ENCODE measurements at regions not wholly inside any gene's neighbourhood (a gene's known extent, or its start where the extent isn't known, plus 50 kb on each side); places are given as distances from the start of the nearest gene placed in this dataset.

- no peak for DNase-seq (ENCODE audit: extremely low read depth, low read depth)
Measured at GRCh38 chr2:180184506-180184905, 177.4 kb upstream of the CWC22 start.

DNA sequence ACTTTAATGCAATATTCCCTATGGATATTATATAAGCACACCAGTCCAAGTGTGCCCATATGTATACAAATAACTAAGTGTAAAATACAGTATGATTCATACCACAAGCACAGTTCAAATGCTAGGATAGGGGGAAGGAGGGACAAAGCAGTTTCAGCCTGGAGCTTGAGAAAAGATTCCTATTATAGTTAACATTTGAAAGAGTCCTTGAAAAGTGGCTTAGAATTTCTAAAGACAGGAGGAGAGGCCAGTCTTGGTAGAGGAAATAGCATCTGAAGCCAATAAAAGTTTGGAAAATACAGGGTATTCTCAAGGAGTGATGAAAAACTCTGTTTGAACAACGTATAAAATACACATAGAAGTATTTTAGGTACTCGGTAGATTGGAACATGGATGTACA lies 173.4 kb upstream of the CWC22 start:
- no peak for DNase-seq (ENCODE audit: extremely low read depth, low read depth)

DNA sequence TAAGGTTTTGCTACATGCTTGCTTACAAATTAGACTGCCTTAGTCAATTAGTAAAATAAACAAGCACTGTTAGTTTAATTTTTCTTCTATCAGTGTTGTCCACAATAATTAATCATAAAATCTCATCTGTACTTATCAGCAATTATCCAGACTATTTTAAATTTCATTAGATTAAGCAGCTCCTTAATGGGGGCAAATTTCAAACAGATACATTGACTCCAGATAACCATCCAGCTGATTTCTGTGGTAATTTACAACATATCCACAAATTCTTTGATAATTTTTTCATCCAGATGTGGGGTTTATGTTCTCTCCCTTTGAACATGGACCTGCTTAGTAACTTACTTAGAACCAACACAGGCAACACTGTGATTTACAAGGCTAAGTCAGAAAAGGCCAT lies 170.4 kb upstream of the CWC22 start:
- no peak for DNase-seq (ENCODE audit: extremely low read depth, low read depth)

DNA sequence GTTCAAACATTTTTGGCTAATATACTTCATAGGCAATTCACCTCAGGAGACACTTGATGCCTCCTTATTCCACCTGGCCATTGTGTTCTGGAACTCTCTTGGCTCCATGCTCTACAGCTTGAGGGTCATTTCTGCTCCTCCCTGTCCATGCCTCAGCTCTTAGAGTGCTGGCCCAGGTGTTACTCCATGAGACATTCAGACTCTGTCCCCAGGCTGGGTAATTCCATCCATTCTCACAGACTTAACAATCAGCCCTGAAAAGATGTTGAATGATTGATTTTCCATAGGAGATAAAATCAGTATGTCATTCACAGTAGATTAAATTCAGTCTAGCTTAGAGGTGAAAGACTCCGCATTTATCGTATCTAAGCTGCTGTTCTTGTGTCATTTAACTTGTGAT lies 168.6 kb upstream of the CWC22 start:
- no peak for DNase-seq (ENCODE audit: extremely low read depth, low read depth)

GRCh38 chr2:180174580-180174979 lies 167.5 kb upstream of the CWC22 start:
- DNase-seq (ENCODE audit: extremely low read depth, low read depth): no peak

- DNase-seq (ENCODE audit: extremely low read depth, low read depth): no peak
Measured at GRCh38 chr2:180169474-180169873, 162.4 kb upstream of the CWC22 start.

- DNase-seq (ENCODE audit: extremely low read depth, low read depth): no peak
Measured at GRCh38 chr2:180161415-180161814, 154.3 kb upstream of the CWC22 start.

DNA sequence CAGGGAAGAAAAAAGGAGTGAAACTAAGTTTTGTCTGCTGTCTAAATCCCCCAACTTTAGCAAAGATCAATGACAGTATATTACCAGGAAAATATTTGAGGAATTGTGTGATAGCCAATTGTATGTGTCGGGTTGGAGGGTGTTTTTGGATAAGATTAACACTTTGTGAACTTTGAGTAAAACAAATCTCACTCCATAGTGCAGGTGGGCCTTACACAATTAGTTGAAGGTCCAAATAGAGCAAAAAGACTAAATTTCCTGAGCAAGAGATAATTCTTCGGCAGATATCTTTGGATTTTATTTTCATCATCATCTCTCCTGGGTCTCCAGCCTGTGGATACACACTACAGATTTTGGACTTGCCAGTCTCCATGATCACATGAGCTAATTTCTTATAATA lies 152.8 kb upstream of the CWC22 start:
- no peak for DNase-seq (ENCODE audit: extremely low read depth, low read depth)

- DNase-seq (ENCODE audit: extremely low read depth, low read depth): no peak
Measured at GRCh38 chr2:180158961-180159360, 151.9 kb upstream of the CWC22 start.

DNA sequence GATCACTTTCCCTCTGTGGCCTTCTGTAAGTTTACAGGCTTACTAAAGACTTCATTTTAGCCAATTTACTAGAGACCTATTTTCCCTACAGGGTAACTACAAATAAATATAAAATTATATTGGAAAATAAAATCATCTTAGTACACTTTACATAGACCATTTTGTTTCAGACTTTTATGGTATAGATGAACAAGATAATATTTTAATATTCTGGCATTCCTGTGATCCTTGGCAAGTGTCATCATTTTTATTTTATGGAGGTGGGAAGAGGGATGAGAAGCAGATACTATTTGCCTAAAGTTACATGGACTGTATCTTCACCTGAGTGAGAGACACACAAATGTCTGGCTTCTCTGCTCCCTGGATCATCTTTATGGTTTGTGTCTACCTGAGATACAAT lies 149.6 kb upstream of the CWC22 start:
- DNase-seq (ENCODE audit: extremely low read depth, low read depth): no peak

DNA sequence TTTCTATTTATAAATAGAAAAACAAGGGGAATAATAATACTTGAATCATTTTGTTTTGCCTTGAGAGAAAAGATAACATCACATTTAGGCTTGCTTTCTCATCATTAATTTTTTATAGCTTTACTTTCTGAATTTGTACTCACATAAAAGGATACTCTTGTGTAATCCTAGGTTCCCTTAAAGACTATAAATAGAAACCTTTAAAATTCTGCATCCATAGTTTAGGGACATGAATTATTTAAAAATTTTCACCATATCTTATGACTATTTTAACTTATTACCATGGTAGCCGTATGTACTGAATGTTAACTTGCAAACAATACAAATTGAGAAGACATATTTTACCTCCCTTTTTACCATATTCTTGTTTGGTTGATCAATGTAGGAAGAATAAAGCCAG lies 143.5 kb upstream of the CWC22 start:
- DNase-seq (ENCODE audit: extremely low read depth, low read depth): no peak

GRCh38 chr2:180146541-180146940 lies 139.4 kb upstream of the CWC22 start:
- no peak for DNase-seq (ENCODE audit: extremely low read depth, low read depth)

GRCh38 chr2:180146114-180146513 lies 139.0 kb upstream of the CWC22 start:
- DNase-seq (ENCODE audit: extremely low read depth, low read depth): no peak

- DNase-seq (ENCODE audit: extremely low read depth, low read depth): no peak
Measured at GRCh38 chr2:180145163-180145562, 138.1 kb upstream of the CWC22 start.

- no peak for DNase-seq (ENCODE audit: extremely low read depth, low read depth)
Measured at GRCh38 chr2:180144338-180144813, 137.3 kb upstream of the CWC22 start.

DNA sequence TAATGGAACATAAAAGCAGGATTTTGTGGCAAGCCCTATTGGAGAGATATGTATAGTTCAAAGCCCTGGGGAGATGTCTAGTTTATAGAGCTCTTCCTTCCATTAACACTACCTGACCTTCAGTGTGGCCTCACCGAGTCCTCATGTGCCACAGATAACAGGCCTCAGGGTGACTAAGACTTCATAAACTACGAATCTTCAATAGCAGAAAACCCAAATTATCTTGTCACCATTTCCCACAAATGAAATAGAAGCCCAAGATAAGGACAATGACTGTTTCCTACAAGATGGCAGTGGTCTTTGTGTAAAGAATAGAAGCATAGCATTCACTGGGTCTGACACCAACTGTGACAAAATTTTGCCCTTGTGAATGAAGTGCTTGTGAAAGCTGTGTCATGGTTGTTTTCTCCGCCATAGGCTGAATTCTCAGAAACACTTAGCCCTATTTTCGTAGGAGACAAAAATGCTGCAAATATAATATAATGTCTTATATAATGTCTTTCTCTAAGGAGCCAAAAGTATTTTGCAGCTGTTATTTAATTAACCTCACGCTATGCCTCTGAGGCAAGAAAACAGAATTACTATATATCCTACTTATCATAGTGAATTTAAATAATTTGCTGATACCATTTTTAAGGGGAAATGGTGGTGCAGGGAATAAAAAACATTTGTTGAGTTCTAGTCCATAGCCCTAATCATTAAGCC lies 136.7 kb upstream of the CWC22 start:
- DNase-seq (ENCODE audit: extremely low read depth, low read depth): no peak

GRCh38 chr2:180141600-180141999 lies 134.5 kb upstream of the CWC22 start:
- DNase-seq (ENCODE audit: extremely low read depth, low read depth): no peak

- DNase-seq (ENCODE audit: extremely low read depth, low read depth): no peak
Measured at GRCh38 chr2:180133736-180134135, 126.6 kb upstream of the CWC22 start.

- no peak for DNase-seq (ENCODE audit: extremely low read depth, low read depth)
Measured at GRCh38 chr2:180130403-180130802, 123.3 kb upstream of the CWC22 start.

DNA sequence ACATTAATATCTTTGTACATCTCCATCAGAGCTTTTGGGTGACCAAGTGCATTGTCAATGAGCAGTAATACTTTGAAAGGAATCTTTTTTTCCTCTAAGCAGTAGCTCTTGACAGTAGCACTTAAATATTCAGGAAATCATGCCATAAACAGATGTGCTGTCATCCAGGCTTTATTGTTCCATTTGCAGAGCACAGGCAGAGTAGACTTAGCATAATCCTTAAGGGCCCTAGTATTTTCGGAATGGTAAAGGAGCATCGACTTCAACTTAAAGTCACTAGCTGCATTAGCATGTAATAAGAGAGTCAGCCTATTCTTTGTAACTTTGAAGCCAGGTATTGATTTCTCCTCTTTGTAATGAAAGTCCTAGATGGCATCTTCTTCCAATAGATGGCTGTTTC lies 121.8 kb upstream of the CWC22 start:
- no peak for DNase-seq (ENCODE audit: extremely low read depth, low read depth)

DNA sequence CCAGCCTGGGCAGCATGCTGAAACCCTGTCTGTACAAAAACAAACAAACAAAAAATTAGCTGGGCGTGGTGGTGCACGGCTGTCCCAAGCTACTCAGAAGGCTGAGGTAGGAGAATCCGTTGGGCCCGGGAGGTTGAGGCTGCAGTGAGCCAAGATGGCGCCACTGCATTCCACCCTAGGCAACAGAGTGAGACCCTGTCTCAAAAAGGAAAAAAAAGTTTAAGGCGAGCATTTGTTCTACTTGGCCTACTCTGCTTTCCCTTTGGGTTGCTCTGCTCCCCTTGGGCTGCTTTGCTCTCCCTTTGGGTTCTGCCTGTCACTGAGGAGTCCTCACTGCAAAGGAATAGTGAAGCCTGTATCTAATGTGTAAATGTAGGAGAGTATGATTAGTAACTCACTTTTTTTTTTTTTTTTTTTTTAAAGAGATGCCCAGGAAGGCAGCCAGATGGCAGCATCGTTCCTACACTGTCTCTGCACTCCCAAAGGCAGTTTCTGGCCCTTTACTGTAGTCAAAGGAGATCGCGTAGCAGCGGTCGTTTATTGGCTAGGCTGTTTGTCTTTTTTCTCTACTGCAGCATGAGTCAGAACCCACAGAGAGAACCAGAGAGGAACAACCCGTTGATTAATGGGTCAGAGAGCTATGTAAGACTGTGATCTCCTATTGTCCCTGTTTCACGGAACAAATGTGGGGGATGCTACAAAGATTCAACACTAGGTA lies 118.3 kb upstream of the CWC22 start:
- peak; percentile 89 for DNase-seq (ENCODE audit: extremely low read depth, low read depth)

All from NCI-H460 (cell line).